ENCODE measurements at regions not wholly inside any gene's neighbourhood (a gene's known extent, or its start where the extent isn't known, plus 50 kb on each side); places are given as distances from the start of the nearest gene placed in this dataset.

DNA sequence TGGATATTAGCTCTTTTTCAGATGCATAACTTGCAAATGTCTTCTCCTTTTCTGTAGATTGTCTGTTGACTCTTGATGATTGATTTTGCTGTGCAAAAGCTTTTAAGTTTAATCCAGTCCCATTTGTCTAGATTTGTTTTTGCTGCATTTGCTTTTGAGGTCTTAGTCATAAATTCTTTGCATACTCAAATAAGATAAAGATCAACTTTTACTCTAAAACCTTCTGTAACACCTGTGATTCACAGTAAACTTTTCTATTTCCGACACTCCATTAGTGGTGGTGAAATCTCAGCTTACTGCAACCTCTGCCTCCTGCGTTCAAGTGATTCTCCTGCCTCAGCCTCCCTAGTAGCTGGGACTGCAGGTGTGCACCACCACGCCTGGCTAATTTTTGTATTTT, 239.0 kb upstream of the ST8SIA4 start:
- Mint-ChIP-seq H3K27ac (no peak overlapping the region), H3K9me3 (peaks cover 0 to 17% (median 3%) of the 10 kb centered on the region in 11 donors), H3K4me1 (no peaks in the 10 kb centered on the region), H3K27me3 (peaks cover 0 to 9% (median 0%) of the 10 kb centered on the region in 5 donors), H3K36me3 (no peaks in the 10 kb centered on the region), H3K4me3 (no peak overlapping the region)
- POLR2A ChIA-PET = no interaction called here
- DNase-seq (no peak), ATAC-seq (no peak)
- Histone ChIP-seq H3K9me3 (ENCODE audit: control insufficient read depth in 2 of 3, low read length in 3 of 3) (no peaks in the 10 kb centered on the region), H3K27ac (ENCODE audit: low read depth, low read length) (no peak overlapping the region), H3K27me3 (ENCODE audit: control insufficient read depth in 2 of 2, insufficient read depth in 2 of 2, low read length in 2 of 2) (peaks cover 0 to 6% of the 10 kb centered on the region in 2 donors), H3K4me1 (ENCODE audit: control insufficient read depth in 2 of 2, insufficient read depth in 2 of 2, low read length in 2 of 2) (no peaks in the 10 kb centered on the region), H3K36me3 (ENCODE audit: control insufficient read depth in 2 of 3, insufficient read depth in 3 of 3, low read length in 3 of 3) (no peaks in the 10 kb centered on the region), H3K4me3 (ENCODE audit: low read length) (no peak overlapping the region)
- CTCF ChIA-PET = no interaction called here
- intact Hi-C loops (cut with micrococcal nuclease) = no loop called here

DNA sequence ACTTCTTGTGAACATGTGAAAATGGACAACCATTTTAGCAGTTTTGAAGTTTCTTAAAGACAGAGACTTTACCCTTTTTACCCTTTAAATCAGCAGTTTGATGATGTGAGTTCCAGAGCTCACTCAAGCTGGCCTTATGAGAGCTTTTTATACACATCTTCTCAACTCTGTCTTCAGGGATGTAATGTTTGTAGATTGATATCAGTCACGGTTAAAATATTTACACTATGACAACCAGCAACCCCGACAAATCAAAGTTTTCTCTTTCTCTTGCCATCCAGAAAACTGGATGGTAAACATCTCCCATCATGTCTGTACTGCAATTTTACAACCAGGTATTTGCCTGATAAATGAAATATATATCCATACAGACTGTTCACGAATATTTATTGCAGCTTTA, 233.4 kb upstream of the ST8SIA4 start:
- H3K4me1 Mint-ChIP-seq = no peaks in the 10 kb centered on the region
- POLR2A ChIA-PET = no interaction called here
- intact Hi-C loops (cut with micrococcal nuclease) = no loop called here

DNA sequence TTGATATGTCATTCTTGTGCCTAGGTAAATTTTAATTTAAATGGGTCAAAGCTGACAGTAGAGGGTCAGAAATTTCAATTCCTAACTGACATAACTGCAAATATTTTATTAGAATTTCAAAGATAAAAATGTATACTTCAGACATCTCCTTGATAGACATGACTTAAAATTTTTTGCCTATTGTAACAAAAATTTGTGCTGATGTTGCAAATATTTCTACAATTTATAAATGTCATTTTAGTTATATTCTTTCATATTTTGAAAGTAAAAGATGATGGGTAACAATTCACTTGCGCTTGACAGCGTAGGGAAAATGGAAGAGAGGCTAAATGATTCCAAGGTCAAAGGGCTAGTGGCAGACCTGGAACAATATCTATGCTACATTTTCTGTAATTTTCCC, 220.3 kb upstream of the ST8SIA4 start:
- H3K9me3 ChIP-seq (ENCODE audit: control insufficient read depth in 2 of 3, low read length in 3 of 3) = no peaks in the 10 kb centered on the region
- ChIA-PET CTCF (no interaction called here), POLR2A (no interaction called here)
- no peaks in the 10 kb centered on the region for H3K4me1 ChIP-seq (ENCODE audit: control insufficient read depth in 2 of 2, insufficient read depth in 2 of 2, low read length in 2 of 2)
- H3K36me3 ChIP-seq (ENCODE audit: control insufficient read depth in 2 of 3, insufficient read depth in 3 of 3, low read length in 3 of 3) = no peaks in the 10 kb centered on the region
- Mint-ChIP-seq H3K36me3 (no peaks in the 10 kb centered on the region), H3K9me3 (peaks cover 0 to 6% (median 0%) of the 10 kb centered on the region in 11 donors), H3K27ac (no peak overlapping the region), H3K27me3 (no peaks in the 10 kb centered on the region), H3K4me3 (no peak overlapping the region), H3K4me1 (no peaks in the 10 kb centered on the region)
- intact Hi-C loops (cut with micrococcal nuclease) = no loop called here
- no peak overlapping the region for H3K27ac ChIP-seq (ENCODE audit: low read depth, low read length)
- H3K27me3 ChIP-seq (ENCODE audit: control insufficient read depth in 2 of 2, insufficient read depth in 2 of 2, low read length in 2 of 2) = no peaks in the 10 kb centered on the region
- no peak for DNase-seq
- no peak for ATAC-seq
- no peak overlapping the region for H3K4me3 ChIP-seq (ENCODE audit: low read length)

More for the DNA sequence above, 233.4 kb upstream of the ST8SIA4 start:
- Histone ChIP-seq H3K27me3 (ENCODE audit: control insufficient read depth in 2 of 2, insufficient read depth in 2 of 2, low read length in 2 of 2) (peaks cover 0 to 6% of the 10 kb centered on the region in 2 donors), H3K4me3 (ENCODE audit: low read length) (no peak overlapping the region), H3K9me3 (ENCODE audit: control insufficient read depth in 2 of 3, low read length in 3 of 3) (no peaks in the 10 kb centered on the region), H3K36me3 (ENCODE audit: control insufficient read depth in 2 of 3, insufficient read depth in 3 of 3, low read length in 3 of 3) (no peaks in the 10 kb centered on the region), H3K4me1 (ENCODE audit: control insufficient read depth in 2 of 2, insufficient read depth in 2 of 2, low read length in 2 of 2) (no peaks in the 10 kb centered on the region), H3K27ac (ENCODE audit: low read depth, low read length) (no peak overlapping the region)
- Mint-ChIP-seq H3K9me3 (peaks cover 0 to 14% (median under 1%) of the 10 kb centered on the region in 11 donors), H3K4me3 (no peak overlapping the region), H3K36me3 (no peaks in the 10 kb centered on the region), H3K27me3 (peaks cover 0 to 5% (median 0%) of the 10 kb centered on the region in 5 donors), H3K27ac (no peak overlapping the region)
- DNase-seq = no peak
- CTCF ChIA-PET = no interaction called here
- no peak for ATAC-seq

GRCh38 chr5:101112645-101113044, 209.6 kb upstream of the ST8SIA4 start:
- ATAC-seq (no peak), DNase-seq (no peak)
- ChIA-PET CTCF (no interaction called here), POLR2A (no interaction called here)
- no peaks in the 10 kb centered on the region for H3K36me3 Mint-ChIP-seq
- H3K4me3 Mint-ChIP-seq = no peak overlapping the region
- Histone ChIP-seq H3K36me3 (ENCODE audit: control insufficient read depth in 2 of 3, insufficient read depth in 3 of 3, low read length in 3 of 3) (no peaks in the 10 kb centered on the region), H3K9me3 (ENCODE audit: control insufficient read depth in 2 of 3, low read length in 3 of 3) (no peaks in the 10 kb centered on the region), H3K27ac (ENCODE audit: low read depth, low read length) (no peak overlapping the region), H3K4me1 (ENCODE audit: control insufficient read depth in 2 of 2, insufficient read depth in 2 of 2, low read length in 2 of 2) (no peaks in the 10 kb centered on the region), H3K4me3 (ENCODE audit: low read length) (no peak overlapping the region), H3K27me3 (ENCODE audit: control insufficient read depth in 2 of 2, insufficient read depth in 2 of 2, low read length in 2 of 2) (no peaks in the 10 kb centered on the region)
- H3K9me3 Mint-ChIP-seq = peaks cover 0 to 3% (median 0%) of the 10 kb centered on the region in 11 donors
- intact Hi-C loops (cut with micrococcal nuclease) = no loop called here
- H3K27ac Mint-ChIP-seq = no peak overlapping the region
- H3K4me1 Mint-ChIP-seq = no peaks in the 10 kb centered on the region
- H3K27me3 Mint-ChIP-seq = peaks cover 0 to 8% (median 6%) of the 10 kb centered on the region in 5 donors

GRCh38 chr5:101103874-101104273, 200.8 kb upstream of the ST8SIA4 start:
- Mint-ChIP-seq H3K27me3 (peaks cover 0 to 4% (median 0%) of the 10 kb centered on the region in 5 donors), H3K9me3 (no peaks in the 10 kb centered on the region), H3K27ac (no peak overlapping the region), H3K4me1 (peaks cover 0 to 5% (median 0%) of the 10 kb centered on the region in 7 donors), H3K36me3 (no peaks in the 10 kb centered on the region), H3K4me3 (no peak overlapping the region)
- no peaks in the 10 kb centered on the region for H3K36me3 ChIP-seq (ENCODE audit: control insufficient read depth in 2 of 3, insufficient read depth in 3 of 3, low read length in 3 of 3)
- ChIA-PET POLR2A (no interaction called here), CTCF (no interaction called here)
- H3K9me3 ChIP-seq (ENCODE audit: control insufficient read depth in 2 of 3, low read length in 3 of 3) = no peaks in the 10 kb centered on the region
- ATAC-seq (no peak), DNase-seq (no peak)
- no peaks in the 10 kb centered on the region for H3K27me3 ChIP-seq (ENCODE audit: control insufficient read depth in 2 of 2, insufficient read depth in 2 of 2, low read length in 2 of 2)
- no peak overlapping the region for H3K27ac ChIP-seq (ENCODE audit: low read depth, low read length)
- no peaks in the 10 kb centered on the region for H3K4me1 ChIP-seq (ENCODE audit: control insufficient read depth in 2 of 2, insufficient read depth in 2 of 2, low read length in 2 of 2)
- intact Hi-C loops (cut with micrococcal nuclease) = no loop called here
- H3K4me3 ChIP-seq (ENCODE audit: low read length) = no peak overlapping the region

GRCh38 chr5:101102506-101102905, 199.4 kb upstream of the ST8SIA4 start:
- ATAC-seq (no peak), DNase-seq (no peak)
- no peaks in the 10 kb centered on the region for H3K36me3 Mint-ChIP-seq
- ChIA-PET CTCF (no interaction called here), POLR2A (no interaction called here)
- H3K27me3 ChIP-seq (ENCODE audit: control insufficient read depth in 2 of 2, insufficient read depth in 2 of 2, low read length in 2 of 2) = no peaks in the 10 kb centered on the region
- no peak overlapping the region for H3K4me3 Mint-ChIP-seq
- H3K9me3 ChIP-seq (ENCODE audit: control insufficient read depth in 2 of 3, low read length in 3 of 3) = no peaks in the 10 kb centered on the region
- H3K4me1 ChIP-seq (ENCODE audit: control insufficient read depth in 2 of 2, insufficient read depth in 2 of 2, low read length in 2 of 2) = no peaks in the 10 kb centered on the region
- no peak overlapping the region for H3K4me3 ChIP-seq (ENCODE audit: low read length)
- intact Hi-C loops (cut with micrococcal nuclease) = no loop called here
- H3K9me3 Mint-ChIP-seq = no peaks in the 10 kb centered on the region
- H3K27ac Mint-ChIP-seq = no peak overlapping the region
- H3K4me1 Mint-ChIP-seq = peaks cover 0 to 5% (median 0%) of the 10 kb centered on the region in 7 donors
- peaks cover 0 to 7% (median 0%) of the 10 kb centered on the region in 5 donors for H3K27me3 Mint-ChIP-seq
- H3K36me3 ChIP-seq (ENCODE audit: control insufficient read depth in 2 of 3, insufficient read depth in 3 of 3, low read length in 3 of 3) = no peaks in the 10 kb centered on the region
- no peak overlapping the region for H3K27ac ChIP-seq (ENCODE audit: low read depth, low read length)

DNA sequence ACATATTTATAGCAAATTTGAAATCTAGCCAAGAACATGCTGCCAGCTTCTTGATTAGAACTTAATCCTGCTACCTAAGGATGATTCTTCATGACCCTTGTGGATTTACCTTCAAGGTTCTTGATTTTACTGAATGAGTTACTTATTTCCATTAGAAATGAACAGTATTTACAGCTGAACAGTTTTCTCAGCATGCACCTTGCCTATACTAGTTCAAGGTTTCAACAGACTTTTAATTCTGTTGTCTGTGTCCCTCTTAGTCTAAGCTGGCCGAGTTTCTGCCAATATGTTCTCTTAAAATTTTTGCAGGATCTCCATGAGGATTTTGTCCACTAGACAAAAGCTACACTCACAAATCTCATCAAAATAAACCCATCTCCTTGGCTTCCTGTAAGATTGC, 188.8 kb upstream of the ST8SIA4 start:
- intact Hi-C loops (cut with micrococcal nuclease) = no loop called here
- H3K27ac ChIP-seq (ENCODE audit: low read depth, low read length) = no peak overlapping the region
- ChIA-PET POLR2A (no interaction called here), CTCF (no interaction called here)
- H3K4me3 ChIP-seq (ENCODE audit: low read length) = no peak overlapping the region
- no peaks in the 10 kb centered on the region for H3K36me3 ChIP-seq (ENCODE audit: control insufficient read depth in 2 of 3, insufficient read depth in 3 of 3, low read length in 3 of 3)
- Mint-ChIP-seq H3K4me3 (no peak overlapping the region), H3K27me3 (peaks cover 0 to 2% (median 0%) of the 10 kb centered on the region in 5 donors), H3K27ac (no peak overlapping the region), H3K9me3 (no peaks in the 10 kb centered on the region), H3K36me3 (no peaks in the 10 kb centered on the region), H3K4me1 (no peaks in the 10 kb centered on the region)
- no peaks in the 10 kb centered on the region for H3K9me3 ChIP-seq (ENCODE audit: control insufficient read depth in 2 of 3, low read length in 3 of 3)
- DNase-seq = no peak
- H3K27me3 ChIP-seq (ENCODE audit: control insufficient read depth in 2 of 2, insufficient read depth in 2 of 2, low read length in 2 of 2) = no peaks in the 10 kb centered on the region
- no peak for ATAC-seq
- H3K4me1 ChIP-seq (ENCODE audit: control insufficient read depth in 2 of 2, insufficient read depth in 2 of 2, low read length in 2 of 2) = no peaks in the 10 kb centered on the region

Data from naive thymus-derived CD4-positive, alpha-beta T cell (primary cell).